Erythroblast (primary cell): ENCODE measurements at regions not wholly inside any gene's neighbourhood (a gene's known extent, or its start where the extent isn't known, plus 50 kb on each side); places are given as distances from the start of the nearest gene placed in this dataset.

Source experiments
- GATA1 ChIP-seq: IDR thresholded peaks from 2 replicates; pipeline ENCODE4 v1.6.1; 2011; ENCODE audit warnings: low read depth, mild to moderate bottlenecking, control low read depth, low read length, moderate library complexity
- POLR2A ChIP-seq: IDR thresholded peaks from 2 replicates; pipeline ENCODE4 v1.6.1; 2011; ENCODE audit warnings: mild to moderate bottlenecking, low read length

GRCh38 chr19:27647423-27647822, 1565.5 kb downstream of the UQCRFS1 start:
- TF ChIP-seq POLR2A (no peak), GATA1 (no peak)
